HepG2 (cell line): ENCODE measurements at regions not wholly inside any gene's neighbourhood (a gene's known extent, or its start where the extent isn't known, plus 50 kb on each side); places are given as distances from the start of the nearest gene placed in this dataset.
"Not testable (repeated sequence)": the region's sequence is repeated elsewhere in the genome, so short reads cannot be mapped to it uniquely, and the experiment has no call there.

Experiments
- ATAC-seq: fragments of 200-7000 bp; cut with Tn5 transposase; 3 replicates; pipeline ENCODE4 v1.9.1; 2020; ENCODE audit warnings: mild to moderate bottlenecking, moderate library complexity
- BruUV-seq: library from RNA; stranded (reverse); fragments of 400-500 nt; replicated peaks from 2 replicates; lab custom pipeline; 2021; lab: Mats Ljungman, UMichigan
- CTCF ChIA-PET: fragments of 300-600 bp; formaldehyde crosslinking; extraction: SDS; loops from one replicate; lab custom pipeline; 2021; ENCODE audit warnings: low total read pairs, inconsistent platforms, low intra/inter-chr PET ratio; lab: Yijun Ruan, JAX
- POLR2A ChIA-PET: fragments of 350-600 bp; sonication (Branson Sonifier 250); formaldehyde crosslinking; loops from one replicate; lab custom pipeline; 2020; ENCODE audit warnings: antibody characterized with exemption, inconsistent platforms; lab: Yijun Ruan, JAX
- DNase-seq: peaks from one replicate; pipeline ENCODE4 v3.0.0-alpha.2; 2015; ENCODE audit warnings: low spot score
- FAIRE-seq: peaks from 3 replicates; lab custom pipeline; 2011; peaks lifted over from hg19 to GRCh38; lab: Jason Lieb, UNC
- H2AFZ ChIP-seq: one replicate; pipeline ENCODE4 v1.6.1; 2011; ENCODE audit warnings: low read length, inconsistent platforms
- H3K27ac ChIP-seq: fragments of 300-600 bp; 3 replicates; pipeline ENCODE4 v1.8.0; 2011; ENCODE audit warnings: mixed run types, mild to moderate bottlenecking, mixed read lengths, low read length, inconsistent platforms; ENCODE audit not compliant: insufficient read depth; ENCODE audit errors: extremely low read length
- H3K27me3 ChIP-seq, 2 experiments: fragments of 200-600 bp in 1 of 2; 2 replicates in 1 of 2; 3 replicates in 1 of 2; pipeline versions ENCODE4 v1.6.0 to v1.8.0; 2011; ENCODE audit warnings: low read length in 2 of 2, mild to moderate bottlenecking in 2 of 2, moderate library complexity in 2 of 2, inconsistent platforms in 1 of 2; ENCODE audit not compliant: insufficient read depth in 2 of 2, control insufficient read depth in 1 of 2
- H3K36me3 ChIP-seq, 2 experiments: fragments of 200-600 bp in 1 of 2; replicated peaks in 1 of 2; 2 replicates in 1 of 2; 3 replicates in 1 of 2; pipeline versions ENCODE4 v1.5.1 to v1.8.0; 2011; ENCODE audit warnings: low read length in 2 of 2, inconsistent platforms in 1 of 2; ENCODE audit not compliant: insufficient read depth in 2 of 2, control insufficient read depth in 1 of 2
- H3K4me1 ChIP-seq: 2 replicates; pipeline ENCODE4 v1.5.1; 2012; ENCODE audit warnings: low read length, inconsistent platforms; ENCODE audit not compliant: insufficient read depth
- H3K4me2 ChIP-seq: 2 replicates; pipeline ENCODE4 v1.6.0; 2011; ENCODE audit warnings: low read depth, low read length, inconsistent platforms
- H3K4me3 ChIP-seq, 3 experiments: fragments of 200-600 bp in 1 of 3; sonication (generic), shearing (Covaris generic) in 1 of 3; replicated peaks in 1 of 3; 2 replicates each; pipeline ENCODE4 v1.5.1; 2011 to 2016; ENCODE audit warnings: low read length in 3 of 3, inconsistent platforms in 2 of 3, low read depth in 2 of 3, mild to moderate bottlenecking in 2 of 3, control low read depth in 1 of 3, mixed read lengths in 1 of 3; ENCODE audit not compliant: insufficient read depth in 1 of 3
- H3K79me2 ChIP-seq: one replicate; pipeline ENCODE4 v1.6.1; 2011; ENCODE audit warnings: low read length, inconsistent platforms; ENCODE audit not compliant: insufficient read depth
- H3K9ac ChIP-seq: 2 replicates; pipeline ENCODE4 v1.6.0; 2011; ENCODE audit warnings: mild to moderate bottlenecking, low read depth, low read length, inconsistent platforms; ENCODE audit not compliant: insufficient read depth
- H3K9me3 ChIP-seq: 2 replicates; pipeline ENCODE4 v1.5.1; 2012; ENCODE audit warnings: mild to moderate bottlenecking, low read length
- H4K20me1 ChIP-seq: 2 replicates; pipeline ENCODE4 v1.6.0; 2011; ENCODE audit warnings: inconsistent platforms, mild to moderate bottlenecking, low read length, moderate library complexity; ENCODE audit not compliant: insufficient read depth
- CHD2 ChIP-seq: IDR thresholded peaks from 2 replicates; pipeline ENCODE4 v1.6.1; 2011; ENCODE audit warnings: low read depth, low read length, improper control_type of control experiment
- EHMT2 ChIP-seq: fragments of 200-600 bp; sonication (generic); IDR thresholded peaks from 2 replicates; pipeline ENCODE4 v1.7.0; 2017; ENCODE audit warnings: antibody characterized with exemption, low read depth, low read length, borderline replicate concordance
- FUBP1 ChIP-seq: sonication (generic); formaldehyde crosslinking; IDR thresholded peaks from 2 replicates; pipeline ENCODE4 v1.5.1; 2020; ENCODE audit warnings: missing genetic modification reagents, mild to moderate bottlenecking, borderline replicate concordance
- HNRNPH1 ChIP-seq: fragments of 200-400 bp; formaldehyde crosslinking; optimal IDR thresholded peaks from 2 replicates; pipeline ENCODE3; 2017; ENCODE audit warnings: mild to moderate bottlenecking, low read depth, low read length
- MAZ ChIP-seq, 2 experiments: sonication (generic) in 1 of 2; formaldehyde crosslinking in 1 of 2; IDR thresholded peaks; 2 replicates each; pipeline versions ENCODE4 v1.5.0 to v1.6.1; 2012 to 2020; ENCODE audit warnings: low read depth in 2 of 2, mild to moderate bottlenecking in 2 of 2, borderline replicate concordance in 1 of 2, improper control_type of control experiment in 1 of 2, low read length in 1 of 2, missing genetic modification reagents in 1 of 2, moderate library complexity in 1 of 2
- MBD4 ChIP-seq: IDR thresholded peaks from 2 replicates; pipeline ENCODE4 v1.6.1; 2012; ENCODE audit warnings: low read length, inconsistent platforms, borderline replicate concordance
- NCOR1 ChIP-seq: fragments of 200-600 bp; sonication (generic); IDR thresholded peaks from 2 replicates; pipeline ENCODE4 v1.7.0; 2017; ENCODE audit warnings: antibody characterized with exemption, low read length, borderline replicate concordance
- REXO4 ChIP-seq: sonication (generic); formaldehyde crosslinking; IDR thresholded peaks from 2 replicates; pipeline ENCODE4 v1.8.0; 2022; ENCODE audit warnings: missing genetic modification reagents, mild to moderate bottlenecking, borderline replicate concordance
- SMYD3 ChIP-seq: sonication (generic); formaldehyde crosslinking; IDR thresholded peaks from 2 replicates; pipeline ENCODE4 v1.8.1; 2023; ENCODE audit warnings: mild to moderate bottlenecking, missing genetic modification reagents
- TSC22D2 ChIP-seq: sonication (generic); formaldehyde crosslinking; IDR thresholded peaks from 2 replicates; pipeline ENCODE4 v1.5.1; 2020; ENCODE audit warnings: missing genetic modification reagents, mild to moderate bottlenecking, borderline replicate concordance
- ZFAT ChIP-seq: sonication (generic); formaldehyde crosslinking; conservative IDR thresholded peaks from 2 replicates; pipeline ENCODE4 v1.8.1; 2023; ENCODE audit warnings: missing genetic modification reagents, inconsistent platforms
- ZNF160 ChIP-seq: sonication (generic); formaldehyde crosslinking; IDR thresholded peaks from 2 replicates; pipeline ENCODE4 v1.8.0; 2022; ENCODE audit warnings: mild to moderate bottlenecking, inconsistent platforms, missing genetic modification reagents
- ZNF232 ChIP-seq: sonication (generic); formaldehyde crosslinking; IDR thresholded peaks from 2 replicates; pipeline ENCODE4 v1.4.0; 2020; ENCODE audit warnings: missing genetic modification reagents, borderline replicate concordance
- ZNF34 ChIP-seq: sonication (generic); formaldehyde crosslinking; IDR thresholded peaks from 2 replicates; pipeline ENCODE4 v1.4.0; 2020; ENCODE audit warnings: mild to moderate bottlenecking, missing genetic modification reagents, borderline replicate concordance
- WGBS: methylation state at CpG from one replicate; pipeline ENCODE4 v1.1.6; 2017; ENCODE audit warnings: low lambda C conversion rate; 5-methylcytosine and 5-hydroxymethylcytosine counted together
- in situ Hi-C: cut with HindIII; loops from 2 replicates; pipeline ENCODE4 v1.10.0; 2017; ENCODE audit warnings: low pct_unique_long_range_greater_than_20kb; ENCODE audit not compliant: extremely low pct_ligation_motif_present
- intact Hi-C: fragments of 100-400 bp; cut with micrococcal nuclease; formaldehyde crosslinking; loops from one replicate; pipeline ENCODE4 v1.10.0; 2022; ENCODE audit not compliant: unreplicated experiment
- TF ChIP-seq, protein P1 (sequence below): sonication (generic); formaldehyde crosslinking; IDR thresholded peaks from 2 replicates; pipeline ENCODE4 v1.4.0; 2020; ENCODE audit warnings: mild to moderate bottlenecking, missing genetic modification reagents

DNA sequence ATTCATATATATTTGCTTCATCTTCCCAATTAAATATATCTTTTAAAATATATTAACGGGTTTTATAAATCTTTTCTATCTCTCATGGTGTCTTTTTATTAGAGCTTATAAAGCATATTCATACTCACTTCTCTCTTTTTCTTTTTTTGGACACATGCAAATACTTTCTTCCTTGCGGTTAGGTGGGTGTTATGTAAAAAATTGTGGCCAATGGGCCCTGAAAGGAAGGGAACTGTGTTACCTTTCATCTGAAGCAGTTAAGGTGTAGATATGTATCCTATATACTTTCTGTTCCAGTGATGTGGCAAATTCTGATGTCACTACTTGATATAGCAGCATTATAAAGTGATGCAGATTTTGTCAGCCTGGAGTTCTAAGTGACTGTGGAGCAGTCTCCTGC is 714.5 kb downstream of the PLCL1 start (continued):
- TF ChIP-seq MBD4: no peak

DNA sequence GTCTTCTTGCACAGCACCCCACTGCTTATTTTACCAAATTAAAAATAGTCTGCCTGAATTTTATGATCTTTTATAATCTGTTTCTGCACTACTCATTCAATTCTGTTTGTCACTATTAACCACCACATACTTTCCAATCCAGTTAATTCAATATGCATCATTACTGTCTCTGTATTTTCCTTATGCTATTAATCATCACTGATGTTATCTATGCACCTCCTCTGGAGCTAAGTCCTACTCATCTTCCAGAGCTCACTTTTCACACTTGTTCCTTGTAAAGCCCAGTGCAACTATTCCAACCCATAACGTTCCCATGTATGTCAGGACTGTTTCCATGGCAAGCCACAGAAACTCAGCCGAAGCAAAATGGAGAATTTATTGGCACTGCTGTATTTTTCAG is 713.6 kb downstream of the PLCL1 start:
- Histone ChIP-seq H2AFZ (no peak overlapping the region), H3K9me3 (no peaks in the 10 kb centered on the region), H3K79me2 (no peaks in the 10 kb centered on the region), H3K27me3 (no peaks in the 10 kb centered on the region), H3K4me2 (no peak overlapping the region), H3K4me3 (no peak overlapping the region), H3K27ac (no peak overlapping the region), H3K36me3 (no peaks in the 10 kb centered on the region), H3K4me1 (no peaks in the 10 kb centered on the region), H4K20me1 (no peaks in the 10 kb centered on the region), H3K9ac (no peak overlapping the region)
- intact Hi-C loops (no loop called here), in situ Hi-C loops (no loop called here)
- ChIA-PET CTCF (no interaction called here), POLR2A (no interaction called here)
- 0% methylated on average over 2 of the region's 2 CpGs for WGBS
- BruUV-seq: no TSS peak
- DNase-seq (no peak), ATAC-seq (no peak), FAIRE-seq (no peak)
- TF ChIP-seq ZNF34 (CRISPR knock-in tag) (no peak), ZNF232 (CRISPR knock-in tag) (no peak), REXO4 (no peak), FUBP1 (CRISPR knock-in tag) (no peak), HNRNPH1 (no peak), EHMT2 (no peak), SMYD3 (CRISPR knock-in tag) (no peak), ZFAT (CRISPR knock-in tag) (no peak), CHD2 (no peak), TSC22D2 (no peak), MAZ (IDR thresholded peaks at IDR 0.05; ENCODE audit: borderline replicate concordance, low read depth, low read length) (no peak), MAZ (CRISPR knock-in tag; IDR thresholded peaks at IDR 0.05; ENCODE audit: low read depth) (no peak), ZNF160 (CRISPR knock-in tag) (no peak), NCOR1 (no peak)
- TF ChIP-seq, protein P1, sequence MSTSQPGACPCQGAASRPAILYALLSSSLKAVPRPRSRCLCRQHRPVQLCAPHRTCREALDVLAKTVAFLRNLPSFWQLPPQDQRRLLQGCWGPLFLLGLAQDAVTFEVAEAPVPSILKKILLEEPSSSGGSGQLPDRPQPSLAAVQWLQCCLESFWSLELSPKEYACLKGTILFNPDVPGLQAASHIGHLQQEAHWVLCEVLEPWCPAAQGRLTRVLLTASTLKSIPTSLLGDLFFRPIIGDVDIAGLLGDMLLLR (CRISPR knock-in tag): no peak
- TF ChIP-seq, all 625 proteins: peak for 0

- H3K79me2 ChIP-seq, H3K4me3 ChIP-seq, H3K27ac ChIP-seq, H4K20me1 ChIP-seq, intact Hi-C loops, H3K9ac ChIP-seq, CTCF ChIA-PET, FAIRE-seq, H3K4me2 ChIP-seq, H2AFZ ChIP-seq, H3K4me1 ChIP-seq, H3K9me3 ChIP-seq, POLR2A ChIA-PET, BruUV-seq, H3K27me3 ChIP-seq, DNase-seq, H3K36me3 ChIP-seq, in situ Hi-C loops, ATAC-seq: not testable (repeated sequence)
- 72% methylated on average over 1 of the region's 1 CpG for WGBS
These were observed 704.2 kb downstream of the PLCL1 start for GRCh38 chr2:198508610-198509009.
